IPS-18c (cell line): ENCODE measurements at regions not wholly inside any gene's neighbourhood (a gene's known extent, or its start where the extent isn't known, plus 50 kb on each side); places are given as distances from the start of the nearest gene placed in this dataset.

ENCODE experiments used
- H3K4me3 ChIP-seq: 2 replicates; pipeline ENCODE4 v1.7.0; 2013; ENCODE audit warnings: low read depth, mild to moderate bottlenecking, low read length, moderate library complexity; ENCODE audit not compliant: insufficient read depth
- H3K9me3 ChIP-seq: one replicate; pipeline ENCODE4 v1.6.1; 2013; ENCODE audit warnings: mild to moderate bottlenecking, low read length, moderate library complexity; ENCODE audit not compliant: control insufficient read depth, insufficient read depth

GRCh38 chr10:29687421-29688164 lies 52.8 kb upstream of the SVIL start:
- Histone ChIP-seq H3K9me3 (no peaks in the 10 kb centered on the region), H3K4me3 (no peak overlapping the region)

GRCh38 chr10:29685506-29685905 lies 50.7 kb upstream of the SVIL start:
- Histone ChIP-seq H3K9me3 (no peaks in the 10 kb centered on the region), H3K4me3 (no peak overlapping the region)
